LNCaP clone FGC (cell line): ENCODE measurements at regions not wholly inside any gene's neighbourhood (a gene's known extent, or its start where the extent isn't known, plus 50 kb on each side); places are given as distances from the start of the nearest gene placed in this dataset.
"Not testable (repeated sequence)": the region's sequence is repeated elsewhere in the genome, so short reads cannot be mapped to it uniquely, and the experiment has no call there.

Experiments used
- DNase-seq: peaks from one replicate; pipeline ENCODE4 v3.0.0-alpha.2; 2011; ENCODE audit warnings: low read depth
- H3K4me3 ChIP-seq: 2 replicates; pipeline ENCODE4 v1.5.1; 2011; ENCODE audit warnings: mild to moderate bottlenecking, low read depth, low read length, control low read depth
- TF ChIP-seq, protein P1 (sequence below): IDR thresholded peaks from 2 replicates; pipeline ENCODE4 v1.5.1; 2012; ENCODE audit warnings: mild to moderate bottlenecking; ENCODE audit not compliant: control insufficient read depth, insufficient read depth; ENCODE audit errors: extremely low read depth

DNA sequence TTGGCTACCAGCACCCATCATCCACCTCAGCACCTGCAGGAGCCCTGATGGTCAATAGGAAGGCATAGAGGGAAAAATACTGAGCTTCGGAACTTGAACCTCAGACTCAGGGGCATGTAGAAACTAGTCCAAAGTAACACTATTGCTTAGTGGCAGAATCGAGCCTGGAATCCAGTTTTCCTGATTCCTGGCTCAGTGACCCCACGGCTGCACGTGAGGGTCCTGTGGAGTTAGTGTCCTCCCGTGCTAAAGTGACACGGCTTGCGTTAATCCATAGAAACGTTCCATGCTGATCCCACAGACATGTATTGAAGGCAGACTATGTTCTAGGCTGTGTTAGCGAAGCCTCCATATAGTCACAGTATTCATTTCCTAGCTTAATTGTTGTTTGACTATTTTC is 747.0 kb upstream of the TPTE start:
- no peak overlapping the region for H3K4me3 ChIP-seq
- TF ChIP-seq, protein P1, sequence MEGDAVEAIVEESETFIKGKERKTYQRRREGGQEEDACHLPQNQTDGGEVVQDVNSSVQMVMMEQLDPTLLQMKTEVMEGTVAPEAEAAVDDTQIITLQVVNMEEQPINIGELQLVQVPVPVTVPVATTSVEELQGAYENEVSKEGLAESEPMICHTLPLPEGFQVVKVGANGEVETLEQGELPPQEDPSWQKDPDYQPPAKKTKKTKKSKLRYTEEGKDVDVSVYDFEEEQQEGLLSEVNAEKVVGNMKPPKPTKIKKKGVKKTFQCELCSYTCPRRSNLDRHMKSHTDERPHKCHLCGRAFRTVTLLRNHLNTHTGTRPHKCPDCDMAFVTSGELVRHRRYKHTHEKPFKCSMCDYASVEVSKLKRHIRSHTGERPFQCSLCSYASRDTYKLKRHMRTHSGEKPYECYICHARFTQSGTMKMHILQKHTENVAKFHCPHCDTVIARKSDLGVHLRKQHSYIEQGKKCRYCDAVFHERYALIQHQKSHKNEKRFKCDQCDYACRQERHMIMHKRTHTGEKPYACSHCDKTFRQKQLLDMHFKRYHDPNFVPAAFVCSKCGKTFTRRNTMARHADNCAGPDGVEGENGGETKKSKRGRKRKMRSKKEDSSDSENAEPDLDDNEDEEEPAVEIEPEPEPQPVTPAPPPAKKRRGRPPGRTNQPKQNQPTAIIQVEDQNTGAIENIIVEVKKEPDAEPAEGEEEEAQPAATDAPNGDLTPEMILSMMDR, result no peak
- DNase-seq, result no peak

DNA sequence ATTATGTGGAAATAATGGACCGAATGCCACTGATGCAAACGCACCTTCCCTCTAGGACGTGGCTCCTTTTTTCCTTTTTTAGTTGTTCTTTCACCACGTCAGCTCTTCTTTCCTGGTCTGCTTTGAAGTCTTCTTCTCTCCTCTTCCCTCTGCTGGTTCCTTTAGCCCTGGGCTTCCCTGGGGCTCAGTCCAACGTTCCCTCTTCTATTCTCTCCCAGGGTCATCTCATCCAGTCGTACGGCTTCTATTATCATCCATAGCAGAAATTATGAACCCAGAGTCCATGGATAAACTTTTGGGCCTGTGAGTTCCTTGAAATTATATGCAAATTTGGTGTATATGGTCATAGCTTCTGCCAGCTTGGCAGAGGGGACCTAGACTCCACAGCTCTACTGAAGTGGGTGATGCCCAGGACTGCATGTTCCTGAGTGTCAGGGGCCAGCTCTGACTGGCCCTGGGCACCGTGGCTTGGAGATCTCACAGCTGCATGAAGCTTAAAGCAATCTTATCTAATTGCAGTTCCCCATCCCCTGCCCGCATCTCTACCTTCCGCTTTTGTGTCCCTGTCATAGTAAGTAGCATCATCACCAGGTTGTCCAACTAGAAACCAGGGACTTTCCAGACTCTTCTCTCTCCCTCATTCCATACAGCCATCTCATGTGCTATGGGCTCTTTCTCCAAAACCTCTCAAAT is 746.3 kb upstream of the TPTE start:
- H3K4me3 ChIP-seq, result not testable (repeated sequence)

GRCh38 chr21:9775877-9776276 is 745.5 kb upstream of the TPTE start:
- DNase-seq, H3K4me3 ChIP-seq: not testable (repeated sequence)

More for the DNA sequence above, 746.3 kb upstream of the TPTE start:
- not testable (repeated sequence) for DNase-seq

GRCh38 chr21:9776286-9777020 is 744.9 kb upstream of the TPTE start:
- not testable (repeated sequence) for H3K4me3 ChIP-seq, DNase-seq

DNA sequence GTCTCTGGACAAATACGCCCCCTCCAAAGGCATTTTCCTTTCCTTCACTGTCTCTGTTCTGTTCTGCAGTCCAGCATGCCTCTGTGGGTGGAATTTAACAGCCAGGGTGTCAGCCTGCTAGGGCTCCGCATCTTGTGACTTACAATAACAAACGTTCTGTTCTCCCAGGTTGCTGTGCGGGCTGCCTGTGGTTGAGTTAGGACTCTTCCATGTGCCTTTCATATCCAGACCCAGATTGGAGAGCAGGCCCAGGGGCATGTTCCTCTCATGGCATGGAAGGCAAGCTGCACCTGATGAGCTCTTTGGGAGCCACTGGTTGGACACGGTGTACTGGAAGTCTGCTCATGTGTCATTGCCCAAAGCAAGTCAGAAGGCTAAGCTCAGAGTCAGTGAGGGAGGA is 742.8 kb upstream of the TPTE start:
- DNase-seq, H3K4me3 ChIP-seq: not testable (repeated sequence)

DNA sequence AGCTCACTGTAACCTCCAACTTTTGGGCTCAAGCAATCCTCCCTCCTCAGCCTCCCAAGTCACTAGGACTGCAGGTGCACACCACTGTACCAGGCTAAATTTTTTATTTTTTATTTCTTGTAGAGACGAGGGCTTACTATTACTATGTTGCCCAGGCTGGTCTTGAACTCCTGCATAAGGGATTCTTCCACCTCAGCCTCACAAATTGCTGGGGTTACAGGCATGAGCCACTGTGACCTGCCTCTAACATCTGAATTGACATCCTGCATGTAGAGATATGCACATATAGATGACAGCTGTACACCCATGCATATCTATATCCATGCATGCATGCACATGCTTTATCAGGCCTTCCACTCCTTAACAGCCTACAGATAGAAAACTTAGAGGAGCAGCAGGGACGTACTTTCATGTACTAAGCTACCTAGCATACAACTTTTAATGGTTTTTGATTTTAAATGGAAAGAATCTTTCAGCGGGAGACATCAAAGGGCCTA is 740.9 kb upstream of the TPTE start:
- no peak for DNase-seq
- no peak overlapping the region for H3K4me3 ChIP-seq
- TF ChIP-seq, protein P1, result no peak

DNA sequence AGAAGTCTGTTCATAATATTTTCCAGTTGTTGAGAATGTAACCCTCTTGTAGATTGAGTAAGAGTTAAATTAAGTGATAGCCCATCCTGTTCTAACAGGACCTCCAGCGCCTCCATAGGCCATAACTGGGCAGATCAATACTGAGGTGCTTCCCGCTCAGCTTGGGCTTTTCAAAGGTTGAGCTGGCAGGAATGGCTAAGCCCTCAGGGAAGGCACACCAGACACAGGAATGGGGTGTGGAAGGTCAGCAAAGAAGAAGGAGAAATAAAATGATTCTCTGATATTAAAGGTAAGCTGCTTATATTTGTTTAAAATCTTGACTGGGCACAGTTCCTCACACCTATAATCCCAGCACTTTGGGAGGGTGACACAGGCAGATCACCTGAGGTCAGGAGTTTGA is 737.8 kb upstream of the TPTE start:
- not testable (repeated sequence) for DNase-seq, H3K4me3 ChIP-seq

DNA sequence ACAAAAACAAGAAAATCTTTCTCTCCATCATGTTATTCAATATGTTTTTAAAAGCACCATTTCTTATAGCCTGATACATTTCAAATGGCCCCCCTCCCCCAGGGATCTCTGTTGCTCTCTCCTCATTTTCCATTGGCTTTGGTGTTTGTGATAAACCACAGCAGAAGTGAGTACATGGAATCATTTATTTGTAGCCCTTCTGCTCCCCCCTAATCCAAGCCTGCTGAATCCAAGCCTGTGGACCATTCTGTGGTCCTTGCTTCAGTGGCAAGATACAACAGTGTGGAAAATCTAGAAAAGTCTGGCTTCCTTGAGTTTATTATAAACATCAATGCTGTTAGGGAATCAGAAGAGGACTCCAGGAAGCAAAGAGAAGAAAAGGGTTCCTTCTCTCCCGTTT is 737.2 kb upstream of the TPTE start:
- not testable (repeated sequence) for DNase-seq, H3K4me3 ChIP-seq

GRCh38 chr21:9786092-9786491 is 735.3 kb upstream of the TPTE start:
- DNase-seq, H3K4me3 ChIP-seq: not testable (repeated sequence)

- not testable (repeated sequence) for DNase-seq, H3K4me3 ChIP-seq
Measured at GRCh38 chr21:9788281-9788680, 733.1 kb upstream of the TPTE start.

DNA sequence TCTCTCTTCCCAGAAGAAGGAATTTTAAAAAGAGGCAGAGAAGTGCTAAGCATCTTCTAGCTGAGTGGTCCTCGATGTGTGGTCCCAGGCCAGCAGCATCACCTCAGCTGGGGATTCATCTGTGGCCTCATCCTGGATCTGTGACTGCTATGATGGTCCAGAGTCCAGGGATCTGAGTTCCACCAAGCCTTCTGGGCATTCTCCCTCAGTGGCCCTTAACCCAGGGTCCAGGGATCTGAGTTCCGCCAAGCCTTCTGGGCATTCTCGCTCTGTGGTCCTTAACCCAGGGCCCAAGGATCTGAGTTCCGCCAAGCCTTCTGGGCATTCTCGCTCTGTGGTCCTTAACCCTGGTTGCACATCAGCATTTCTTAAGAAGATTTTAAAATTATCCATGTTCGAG is 731.0 kb upstream of the TPTE start:
- DNase-seq, H3K4me3 ChIP-seq: not testable (repeated sequence)

- DNase-seq, H3K4me3 ChIP-seq: not testable (repeated sequence)
Measured at GRCh38 chr21:9791453-9791852, 729.9 kb upstream of the TPTE start.

- DNase-seq, H3K4me3 ChIP-seq: not testable (repeated sequence)
Measured at GRCh38 chr21:9795291-9795690, 726.1 kb upstream of the TPTE start.

DNA sequence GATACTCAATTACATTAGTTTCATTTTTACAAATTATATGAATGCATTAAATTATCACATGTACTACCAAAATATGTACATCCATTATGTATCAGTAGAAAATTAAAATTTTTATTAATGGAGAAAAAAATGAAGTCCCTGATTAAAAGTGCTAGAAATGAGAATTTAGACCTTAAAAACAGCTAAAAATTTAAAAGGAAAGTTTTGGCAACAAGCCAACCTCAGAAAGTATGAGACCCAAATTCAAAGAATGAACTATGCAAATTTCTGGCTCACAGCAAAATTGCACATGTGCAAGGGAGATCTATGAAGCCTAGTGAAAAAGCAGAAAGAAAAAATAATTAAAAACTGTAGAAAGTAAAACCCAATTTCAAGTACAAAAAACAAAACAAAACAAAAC is 725.1 kb upstream of the TPTE start:
- DNase-seq, H3K4me3 ChIP-seq: not testable (repeated sequence)

DNA sequence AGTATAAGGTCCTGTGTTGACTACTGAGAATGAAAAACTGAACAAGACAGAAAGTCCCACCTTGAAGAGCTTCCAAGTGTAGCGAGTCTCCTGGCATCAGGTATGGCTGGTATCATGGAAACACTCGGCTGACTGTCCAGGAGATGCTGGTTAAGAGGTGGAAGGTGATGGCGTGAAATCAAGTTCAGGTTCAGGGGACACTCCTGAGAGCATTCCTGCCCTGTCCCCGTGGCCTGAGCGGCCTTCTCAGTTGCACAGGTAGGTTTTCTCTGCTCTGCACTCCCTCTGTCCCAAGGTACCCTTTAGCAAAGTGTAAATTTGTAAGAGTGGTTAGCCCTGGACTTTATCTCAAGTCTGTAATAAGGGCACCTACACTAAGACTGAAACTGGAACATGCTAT is 713.7 kb upstream of the TPTE start:
- DNase-seq, H3K4me3 ChIP-seq: not testable (repeated sequence)

GRCh38 chr21:9811223-9812004 is 710.0 kb upstream of the TPTE start:
- H3K4me3 ChIP-seq, DNase-seq: not testable (repeated sequence)

GRCh38 chr21:9812507-9812906 is 708.9 kb upstream of the TPTE start:
- not testable (repeated sequence) for H3K4me3 ChIP-seq, DNase-seq
